Body of pancreas (tissue), 4 donors: ENCODE measurements at regions not wholly inside any gene's neighbourhood (a gene's known extent, or its start where the extent isn't known, plus 50 kb on each side); places are given as distances from the start of the nearest gene placed in this dataset.

ENCODE experiments used
- ATAC-seq: fragments of 150-250 bp; one replicate; pipeline ENCODE4 v1.9.1; 2016
- DNase-seq, 4 donors: peaks; one replicate each; pipeline ENCODE4 v3.0.0-alpha.2; 2019
- H3K27ac ChIP-seq, 4 donors: fragments of 200-600 bp; sonication (generic); 1 replicate in 3 of 4; 2 replicates in 1 of 4; pipeline versions ENCODE4 v1.5.1 to v1.6.1; 2016 to 2019; ENCODE audit warnings: mild to moderate bottlenecking in 1 of 4, mixed read lengths in 1 of 4, moderate library complexity in 1 of 4
- H3K27me3 ChIP-seq, 2 donors: fragments of 200-600 bp; sonication (generic); one replicate each; pipeline ENCODE4 v1.6.0; 2016; ENCODE audit warnings: mild to moderate bottlenecking in 1 of 2
- H3K36me3 ChIP-seq, 2 donors: fragments of 200-600 bp; sonication (generic); replicated peaks in 1 of 2; 2 replicates each; pipeline ENCODE4 v1.5.1; 2016; ENCODE audit warnings: low read depth in 2 of 2; ENCODE audit not compliant: insufficient read depth in 1 of 2
- H3K4me1 ChIP-seq: fragments of 200-600 bp; sonication (generic); one replicate; pipeline ENCODE4 v1.6.0; 2016
- H3K4me3 ChIP-seq, 2 donors: fragments of 200-600 bp; sonication (generic); 1 replicate in 1 of 2; 2 replicates in 1 of 2; pipeline ENCODE4 v1.5.1; 2016 to 2019
- H3K9me3 ChIP-seq, 3 donors: fragments of 200-600 bp; sonication (generic); 1 replicate in 2 of 3; 2 replicates in 1 of 3; pipeline ENCODE4 v1.5.1; 2016
- CTCF ChIP-seq, 7 experiments: fragments of 450-650 bp in 4 of 7; fragments of 200-600 bp in 3 of 7; sonication (generic) in 3 of 7; IDR thresholded peaks; one replicate each; pipeline ENCODE4 v1.5.1; 2016 to 2019; ENCODE audit warnings: antibody characterized with exemption in 7 of 7
- POLR2A ChIP-seq, 3 donors: fragments of 450-650 bp; IDR thresholded peaks; one replicate each; pipeline ENCODE4 v1.6.1; 2016; ENCODE audit warnings: antibody characterized with exemption in 3 of 3, mild to moderate bottlenecking in 2 of 3
- WGBS, 2 donors: methylation state at CpG; one replicate each; pipeline ENCODE4 v1.1.5; 2017; 5-methylcytosine and 5-hydroxymethylcytosine counted together
- intact Hi-C: fragments of 100-400 bp; cut with DNase I; formaldehyde crosslinking; loops from one replicate; pipeline ENCODE4 v1.15.1; 2023

DNA sequence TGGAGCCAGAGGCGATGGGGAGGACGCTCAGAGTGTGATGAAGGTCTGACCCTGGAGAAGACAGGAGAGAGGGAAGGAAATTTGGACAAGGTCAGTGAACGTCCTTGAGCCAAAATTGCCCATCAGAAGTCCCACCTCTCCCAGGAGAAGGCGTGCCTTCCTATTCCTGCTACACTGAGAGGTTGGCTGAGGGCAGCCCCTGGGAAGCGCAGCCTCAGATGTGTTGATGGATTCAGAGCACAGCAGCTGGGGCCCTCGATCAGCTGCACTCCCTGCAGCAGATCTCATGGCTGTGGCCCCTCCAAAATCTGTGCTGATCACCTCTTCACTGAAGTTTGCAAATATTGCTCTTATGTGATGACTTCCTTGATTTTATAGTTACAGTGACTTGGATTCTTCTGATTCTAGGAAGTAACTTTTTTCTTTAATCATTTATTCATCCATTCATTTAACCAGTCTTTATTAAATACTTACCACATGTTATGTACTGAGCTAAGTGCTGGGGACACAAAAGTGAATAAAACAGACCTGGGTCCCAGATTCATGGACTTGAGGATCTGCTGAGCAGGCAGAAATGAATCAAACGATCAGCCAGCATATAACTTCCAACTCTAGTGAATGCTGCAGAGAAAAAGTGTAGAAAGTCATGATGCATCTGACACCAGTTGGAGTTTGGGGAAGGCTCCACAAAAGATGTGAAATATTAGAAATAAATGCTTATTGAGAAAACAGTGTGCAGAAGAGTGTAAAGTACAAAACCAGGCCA, 69.6 kb upstream of the ARMC2 start:
- WGBS, 2 donors = 83 to 92% methylated on average over 7 of the region's 7 CpGs
- no peaks in the 10 kb centered on the region for H3K36me3 ChIP-seq
- H3K4me3 ChIP-seq = no peak overlapping the region
- TF ChIP-seq POLR2A (IDR thresholded peaks at IDR 0.05) (no peak), CTCF (IDR thresholded peaks at IDR 0.05) (no peak)
- H3K9me3 ChIP-seq = no peaks in the 10 kb centered on the region
- intact Hi-C loops = no loop called here
- peaks cover 16% of the 10 kb centered on the region for H3K4me1 ChIP-seq
- H3K27me3 ChIP-seq = no peaks in the 10 kb centered on the region
- ATAC-seq (no peak), DNase-seq (no peak)
- no peak overlapping the region for H3K27ac ChIP-seq

DNA sequence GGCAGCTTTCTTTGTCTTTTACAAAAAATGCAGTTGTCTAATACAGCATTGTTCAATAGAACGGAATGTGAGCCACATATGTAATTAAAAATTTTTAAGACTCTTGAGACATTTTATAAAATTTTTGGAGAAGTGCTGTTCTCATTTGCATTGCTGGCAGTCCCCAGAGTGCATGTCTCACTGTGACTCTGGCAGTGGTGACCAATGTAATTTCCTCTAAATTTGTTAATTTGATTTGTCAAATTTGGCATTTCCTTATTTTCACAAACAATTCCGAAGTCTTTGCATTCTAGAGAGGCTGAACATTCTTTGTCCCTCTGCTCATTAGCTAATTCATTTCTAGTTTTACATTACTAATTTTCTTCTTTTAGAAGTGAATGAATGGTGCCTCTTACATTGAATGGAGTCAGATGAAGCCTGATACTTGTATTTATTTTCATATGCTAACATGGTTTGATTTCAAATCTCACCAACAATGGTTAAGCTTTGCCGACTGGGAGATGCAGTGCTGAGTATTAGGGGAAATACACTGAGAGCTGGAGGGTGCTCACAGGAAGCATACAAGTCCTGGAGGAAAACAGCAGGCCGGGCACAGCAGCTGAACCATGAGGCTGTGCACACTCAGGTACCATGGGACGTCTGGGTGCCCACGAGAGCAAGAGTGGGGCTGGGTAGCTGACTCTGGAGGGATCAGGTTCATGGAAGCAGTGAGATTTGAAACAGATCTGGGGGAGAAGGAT, 68.5 kb upstream of the ARMC2 start:
- DNase-seq = no peak
- intact Hi-C loops = loop anchor here (5.0 to 10.0 kb wide), 2 partner anchors 105 to 212 kb away; no protein-coding TSS in a partner anchor

GRCh38 chr6:108780784-108781183, 67.4 kb upstream of the ARMC2 start:
- WGBS, 2 donors = 84 to 91% methylated on average over 6 of the region's 6 CpGs
- Histone ChIP-seq H3K9me3 (no peaks in the 10 kb centered on the region), H3K27ac (no peak overlapping the region), H3K36me3 (no peaks in the 10 kb centered on the region), H3K4me3 (no peak overlapping the region), H3K27me3 (no peaks in the 10 kb centered on the region), H3K4me1 (peaks cover 16% of the 10 kb centered on the region)
- TF ChIP-seq CTCF (IDR thresholded peaks at IDR 0.05) = no peak
- no peak for TF ChIP-seq POLR2A (IDR thresholded peaks at IDR 0.05)
- ATAC-seq = no peak
- no peak for DNase-seq
- intact Hi-C loops = loop anchor here (5.0 to 10.0 kb wide), 2 partner anchors 106 to 213 kb away; no protein-coding TSS in a partner anchor

More for the DNA sequence above, 68.5 kb upstream of the ARMC2 start:
- WGBS, 2 donors = 77 to 79% methylated on average over 6 of the region's 6 CpGs
- H3K4me3 ChIP-seq = no peak overlapping the region
- peaks cover 16% of the 10 kb centered on the region for H3K4me1 ChIP-seq
- no peaks in the 10 kb centered on the region for H3K27me3 ChIP-seq
- no peak overlapping the region for H3K27ac ChIP-seq
- H3K9me3 ChIP-seq = no peaks in the 10 kb centered on the region
- H3K36me3 ChIP-seq = no peaks in the 10 kb centered on the region
- TF ChIP-seq POLR2A (IDR thresholded peaks at IDR 0.05) = no peak
- TF ChIP-seq CTCF (IDR thresholded peaks at IDR 0.05) = no peak
- ATAC-seq = no peak

- DNase-seq = peak in 1 of 4 donors; percentile 40
- Histone ChIP-seq H3K9me3 (no peaks in the 10 kb centered on the region), H3K27me3 (no peaks in the 10 kb centered on the region), H3K4me1 (peaks cover 16% of the 10 kb centered on the region), H3K4me3 (no peak overlapping the region), H3K27ac (peak overlapping the region in 3 of 4 donors; percentile 61 to 74 (median 68)), H3K36me3 (no peaks in the 10 kb centered on the region)
- ATAC-seq = peak; percentile 7
- intact Hi-C loops = loop anchor here (5.0 to 10.0 kb wide), 2 partner anchors 107 to 214 kb away; no protein-coding TSS in a partner anchor
- no peak for TF ChIP-seq POLR2A (IDR thresholded peaks at IDR 0.05)
- no peak for TF ChIP-seq CTCF (IDR thresholded peaks at IDR 0.05)
- WGBS, 2 donors = 48 to 56% methylated on average over 13 of the region's 13 CpGs
Observed at GRCh38 chr6:108781419-108782100, 66.7 kb upstream of the ARMC2 start.
